Heart left ventricle (tissue), 16 donors: ENCODE measurements at regions not wholly inside any gene's neighbourhood (a gene's known extent, or its start where the extent isn't known, plus 50 kb on each side); places are given as distances from the start of the nearest gene placed in this dataset.

Experiments
- ATAC-seq, 4 donors: fragments of 200-7000 bp; cut with Tn5 transposase; one replicate each; pipeline ENCODE4 v1.9.1; 2020 to 2022; ENCODE audit warnings: moderate library complexity in 4 of 4, mild to moderate bottlenecking in 3 of 4, moderate number of reproducible peaks in 1 of 4
- DNase-seq, 5 donors: peaks; one replicate each; pipeline ENCODE4 v3.0.0-alpha.2; 2020
- H3K27ac ChIP-seq, 12 donors: fragments of 200-600 bp; sonication (generic) in 4 of 12; one replicate each; pipeline versions ENCODE4 v1.5.0 to v1.8.0; 2016 to 2022; ENCODE audit warnings: mild to moderate bottlenecking in 2 of 12
- H3K27me3 ChIP-seq, 9 donors: fragments of 200-600 bp; sonication (generic) in 2 of 9; one replicate each; pipeline versions ENCODE4 v1.5.1 to v1.8.0; 2016 to 2022; ENCODE audit warnings: mild to moderate bottlenecking in 3 of 9
- H3K36me3 ChIP-seq, 9 donors: fragments of 200-600 bp; sonication (generic) in 2 of 9; one replicate each; pipeline versions ENCODE4 v1.5.0 to v1.8.0; 2018 to 2022; ENCODE audit warnings: mild to moderate bottlenecking in 2 of 9
- H3K4me1 ChIP-seq, 12 donors: fragments of 200-600 bp; sonication (generic) in 4 of 12; one replicate each; pipeline versions ENCODE4 v1.5.0 to v1.8.0; 2016 to 2022; ENCODE audit warnings: mild to moderate bottlenecking in 3 of 12
- H3K4me3 ChIP-seq, 12 donors: fragments of 200-600 bp; sonication (generic) in 4 of 12; one replicate each; pipeline versions ENCODE4 v1.5.0 to v1.8.0; 2017 to 2022; ENCODE audit warnings: mild to moderate bottlenecking in 9 of 12, moderate library complexity in 4 of 12
- H3K9me3 ChIP-seq, 12 donors: fragments of 200-600 bp; sonication (generic) in 4 of 12; one replicate each; pipeline versions ENCODE4 v1.5.0 to v1.8.0; 2016 to 2022; ENCODE audit warnings: mild to moderate bottlenecking in 1 of 12
- CTCF ChIP-seq, 12 donors: fragments of 200-600 bp; sonication (generic) in 4 of 12; IDR thresholded peaks; one replicate each; pipeline versions ENCODE4 v1.5.0 to v1.8.0; 2018 to 2022; ENCODE audit warnings: antibody characterized with exemption in 12 of 12, mild to moderate bottlenecking in 5 of 12
- POLR2A ChIP-seq, 2 donors: fragments of 450-650 bp; IDR thresholded peaks; one replicate each; pipeline ENCODE4 v1.6.1; 2017; ENCODE audit warnings: antibody characterized with exemption in 2 of 2, mild to moderate bottlenecking in 2 of 2, moderate library complexity in 2 of 2
- WGBS, 4 donors: extraction: QIAGEN DNeasy Blood & Tissue Kit in 2 of 4; methylation state at CpG; one replicate each; pipeline versions ENCODE4 v1.1.5 to v1.1.7; 2013 to 2018; 5-methylcytosine and 5-hydroxymethylcytosine counted together
- intact Hi-C, 10 donors: fragments of 100-400 bp; cut with DNase I; formaldehyde crosslinking; loops; one replicate each; pipeline versions ENCODE4 v1.11.1 to v1.14.2; 2022
- donor health status: ischemic (EF 13 %, LVEDD 7.1; RV severe dilation, severe dysfunction).
- donor health status: healthy with polysubstance abuse.
- donor health status: DM: no; HTN: yes; CAD: no.
- donor health status: DM: no; HTN: no; CAD: no.
- donor health status: ischemic (EF 25% LVEDD 6.9; RV normal size, moderate dysfunction).
- donor health status: ischemic (EF 25% LVEDD 5.7; RV mildly dilated, moderate dysfunction).
- donor health status: healthy.
- donor health status: DM: yes; HTN: yes; CAD: no.
- donor health status: ischemic (EF 35%, LVEDD 5.7; RV mildly dilated, moderate dysfunction).
- donor health status: nonischemic (EF 11% LVEDD 7.7; RV severe dilation, severe dysfunction).
- donor health status: DM: yes; HTN: yes; CAD: no.
- donor health status: PGD.
- donor health status: ischemic (EF 29% LVEDD 5.4; RV normal size, mild dysfunction).
- donor health status: nonischemic (EF 23%, LVEDD 6.1; RV moderate dilation, normal function).

DNA sequence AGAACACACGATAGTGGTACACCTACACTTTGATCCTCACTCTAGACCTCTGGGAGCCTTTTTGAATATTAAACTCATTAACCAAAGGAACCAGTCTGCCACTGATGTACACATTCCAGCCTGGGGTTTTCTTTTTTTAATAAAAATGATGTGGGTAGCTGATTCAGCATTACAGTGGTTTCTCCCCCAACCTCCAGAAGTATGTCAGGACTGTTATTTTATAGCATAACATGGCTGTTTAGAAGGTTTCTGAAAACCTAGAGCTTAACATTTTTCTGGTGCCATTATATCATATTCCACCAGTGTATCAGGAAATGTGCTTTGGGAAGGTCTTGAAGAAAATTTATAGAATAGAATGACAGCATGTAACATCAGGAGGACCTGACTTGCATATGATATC, 540.9 kb upstream of the WWC1 start:
- intact Hi-C loops: no loop called here
- TF ChIP-seq POLR2A (IDR thresholded peaks at IDR 0.05) (no peak), CTCF (IDR thresholded peaks at IDR 0.05) (no peak)
- Histone ChIP-seq H3K9me3 (no peaks in the 10 kb centered on the region), H3K4me3 (no peak overlapping the region), H3K36me3 (no peaks in the 10 kb centered on the region), H3K4me1 (no peaks in the 10 kb centered on the region), H3K27me3 (no peaks in the 10 kb centered on the region), H3K27ac (no peak overlapping the region)
- ATAC-seq (no peak), DNase-seq (no peak)
- 60 to 100% (median 74%) methylated on average over 1 of the region's 1 CpG for WGBS, 4 donors

DNA sequence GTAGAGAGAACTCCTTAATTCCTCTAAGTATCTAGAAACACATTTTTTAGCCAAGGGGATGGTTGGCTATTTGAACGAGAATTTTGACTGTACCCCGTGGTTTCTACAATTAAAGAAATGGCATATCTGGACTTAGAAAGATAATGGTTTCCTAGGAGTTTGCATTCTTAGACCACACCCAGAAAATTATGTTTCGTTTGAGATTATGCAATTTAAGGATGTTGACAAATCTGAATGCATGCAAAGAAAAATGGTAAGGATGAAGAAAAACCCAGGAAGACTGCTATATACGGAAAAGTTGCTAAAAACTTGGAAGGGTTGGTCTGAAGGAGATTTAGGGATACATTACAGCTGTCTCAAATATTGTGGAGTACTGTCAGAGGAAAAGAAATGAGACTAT, 538.5 kb upstream of the WWC1 start:
- intact Hi-C loops: no loop called here
- no peaks in the 10 kb centered on the region for H3K27me3 ChIP-seq
- H3K9me3 ChIP-seq: no peaks in the 10 kb centered on the region
- no peak for TF ChIP-seq CTCF (IDR thresholded peaks at IDR 0.05)
- no peak for TF ChIP-seq POLR2A (IDR thresholded peaks at IDR 0.05)
- no peak for ATAC-seq
- WGBS, 4 donors: 68 to 78% (median 73%) methylated on average over 4 of the region's 4 CpGs
- no peak for DNase-seq
- no peak overlapping the region for H3K4me3 ChIP-seq
- H3K36me3 ChIP-seq: no peaks in the 10 kb centered on the region
- no peak overlapping the region for H3K27ac ChIP-seq
- no peaks in the 10 kb centered on the region for H3K4me1 ChIP-seq

GRCh38 chr5:167753725-167754490, 537.5 kb upstream of the WWC1 start:
- H3K27ac ChIP-seq: no peak overlapping the region
- WGBS, 4 donors: 77 to 84% (median 78%) methylated on average over 6 of the region's 6 CpGs
- intact Hi-C loops: no loop called here
- TF ChIP-seq POLR2A (IDR thresholded peaks at IDR 0.05): no peak
- no peak for TF ChIP-seq CTCF (IDR thresholded peaks at IDR 0.05)
- no peaks in the 10 kb centered on the region for H3K36me3 ChIP-seq
- H3K4me1 ChIP-seq: no peaks in the 10 kb centered on the region
- no peaks in the 10 kb centered on the region for H3K27me3 ChIP-seq
- ATAC-seq: no peak
- no peak overlapping the region for H3K4me3 ChIP-seq
- DNase-seq: no peak
- H3K9me3 ChIP-seq: no peaks in the 10 kb centered on the region

DNA sequence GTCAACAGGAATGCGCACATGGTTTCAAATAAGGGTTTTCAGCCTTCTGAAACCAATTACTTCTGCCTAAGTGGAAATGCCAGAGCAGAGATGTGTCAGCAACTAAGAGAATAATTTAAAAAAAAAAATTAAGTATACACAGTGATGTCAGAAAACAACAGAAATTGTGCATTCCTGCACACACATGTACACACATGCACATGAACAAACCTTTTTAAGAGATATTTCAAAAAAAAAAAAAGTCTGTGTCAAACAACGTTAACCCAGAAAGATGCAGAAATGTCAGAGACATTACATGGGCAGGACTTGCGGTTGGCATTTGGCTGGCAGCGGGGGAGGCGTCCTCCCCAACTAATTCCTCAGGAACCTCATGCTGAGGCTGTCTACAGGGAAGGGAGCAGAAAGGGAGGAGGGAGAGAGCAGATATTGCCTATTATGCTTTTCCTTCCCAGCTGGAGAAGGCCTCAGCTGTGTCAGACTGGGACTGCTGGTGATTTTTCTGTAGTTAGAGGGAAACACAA, 536.9 kb upstream of the WWC1 start:
- TF ChIP-seq CTCF (IDR thresholded peaks at IDR 0.05) (no peak), POLR2A (IDR thresholded peaks at IDR 0.05) (no peak)
- Histone ChIP-seq H3K4me1 (no peaks in the 10 kb centered on the region), H3K9me3 (no peaks in the 10 kb centered on the region), H3K27me3 (peaks cover 0 to 2% (median 0%) of the 10 kb centered on the region in 9 donors), H3K27ac (no peak overlapping the region), H3K36me3 (no peaks in the 10 kb centered on the region), H3K4me3 (no peak overlapping the region)
- ATAC-seq (no peak), DNase-seq (no peak)
- intact Hi-C loops: no loop called here
- WGBS, 4 donors: 67 to 82% (median 78%) methylated on average over 5 of the region's 5 CpGs
